HG03159 (cell line): ENCODE measurements at regions not wholly inside any gene's neighbourhood (a gene's known extent, or its start where the extent isn't known, plus 50 kb on each side); places are given as distances from the start of the nearest gene placed in this dataset.
A peak's percentile ranks its signal among the peaks of the same experiment; 100 is the strongest.
"Not testable (repeated sequence)": the region's sequence is repeated elsewhere in the genome, so short reads cannot be mapped to it uniquely, and the experiment has no call there.

Experiments used
- ATAC-seq: cut with Tn5 transposase; IDR thresholded peaks from one replicate; pipeline ENCODE4 v1.9.1; 2021; ENCODE audit warnings: mild to moderate bottlenecking, moderate library complexity; ENCODE audit not compliant: unreplicated experiment

DNA sequence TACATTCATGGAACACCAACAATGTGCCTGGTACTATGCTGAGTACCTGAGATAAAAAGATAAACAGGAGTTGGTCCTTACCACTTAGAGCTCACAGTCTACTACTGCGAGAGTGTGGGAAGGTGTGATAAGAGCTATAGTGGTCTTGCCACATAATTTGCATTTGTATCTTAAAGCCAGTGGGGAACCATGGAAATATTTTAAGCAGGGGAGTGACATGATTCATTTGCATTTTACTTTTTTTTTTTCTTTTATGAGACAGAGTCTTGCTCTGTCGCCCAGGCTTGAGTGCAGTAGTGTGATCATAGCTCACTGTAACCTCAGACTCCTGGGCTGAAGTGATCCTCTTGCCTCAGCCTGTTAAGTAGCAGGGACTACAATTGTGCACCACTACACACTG lies 53.6 kb downstream of the SRGAP2 start:
- ATAC-seq: peak; percentile 87

DNA sequence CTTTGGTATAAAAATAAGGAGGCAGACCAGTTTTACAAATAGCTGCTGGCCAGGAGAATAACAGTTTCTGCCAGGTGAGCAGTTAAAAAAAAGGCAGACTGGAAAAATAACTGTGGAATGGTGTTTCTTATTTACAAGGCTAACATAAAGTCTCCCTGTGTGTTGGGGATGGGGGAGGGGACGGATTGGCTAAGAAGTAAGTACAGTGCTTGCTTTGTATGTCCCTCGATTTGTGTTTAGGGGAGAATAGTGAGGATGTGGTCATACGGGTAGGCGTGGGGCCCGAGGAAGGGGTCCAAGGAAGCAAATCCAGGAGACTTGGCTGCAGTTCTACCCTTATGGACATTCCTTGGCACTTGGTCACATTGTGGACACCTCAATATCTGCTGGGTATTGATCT lies 58.1 kb downstream of the SRGAP2 start:
- ATAC-seq: not testable (repeated sequence)

DNA sequence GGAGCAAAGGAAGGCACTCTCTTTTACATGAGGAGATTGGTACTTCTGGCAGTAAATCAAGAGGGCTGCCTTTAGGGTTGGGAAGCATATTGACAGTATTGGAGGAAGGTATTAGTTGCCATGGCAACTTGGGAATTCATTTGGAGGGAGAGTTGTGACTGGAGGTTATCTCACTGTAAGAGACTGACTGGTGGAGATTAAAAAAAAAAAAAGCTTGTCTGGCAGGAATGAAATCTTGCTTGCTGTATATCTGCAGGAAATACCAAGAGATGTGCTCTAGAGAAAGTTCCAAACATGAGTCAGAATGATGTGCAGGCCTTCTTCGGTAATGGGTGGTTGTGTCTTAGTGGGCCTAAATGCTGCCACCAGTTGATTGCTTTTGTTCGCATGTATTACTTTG lies 59.1 kb downstream of the SRGAP2 start:
- not testable (repeated sequence) for ATAC-seq

GRCh38 chr1:206264916-206265315 lies 61.6 kb downstream of the SRGAP2 start:
- ATAC-seq: not testable (repeated sequence)

- not testable (repeated sequence) for ATAC-seq
Measured at GRCh38 chr1:206271153-206271552, 67.8 kb downstream of the SRGAP2 start.

DNA sequence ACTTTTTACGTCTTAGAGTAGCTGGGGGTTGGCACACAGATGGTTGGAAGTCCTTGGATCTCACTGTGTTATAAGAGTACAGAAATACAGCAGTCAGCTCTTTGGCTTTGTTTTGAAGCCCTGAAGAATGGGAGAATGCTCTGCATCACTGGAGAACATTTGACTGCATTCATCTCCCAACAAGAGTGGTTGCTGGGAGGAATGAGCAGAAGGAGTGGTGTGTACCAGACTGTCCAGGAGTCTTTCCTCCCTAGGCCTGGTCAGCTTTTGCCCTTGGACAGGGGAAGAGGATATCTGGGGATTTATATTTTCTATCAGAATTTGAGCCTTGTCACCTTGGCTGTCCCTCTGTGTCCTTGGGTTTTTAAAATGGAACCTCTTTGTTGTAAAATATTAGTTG lies 69.8 kb downstream of the SRGAP2 start:
- ATAC-seq: not testable (repeated sequence)

DNA sequence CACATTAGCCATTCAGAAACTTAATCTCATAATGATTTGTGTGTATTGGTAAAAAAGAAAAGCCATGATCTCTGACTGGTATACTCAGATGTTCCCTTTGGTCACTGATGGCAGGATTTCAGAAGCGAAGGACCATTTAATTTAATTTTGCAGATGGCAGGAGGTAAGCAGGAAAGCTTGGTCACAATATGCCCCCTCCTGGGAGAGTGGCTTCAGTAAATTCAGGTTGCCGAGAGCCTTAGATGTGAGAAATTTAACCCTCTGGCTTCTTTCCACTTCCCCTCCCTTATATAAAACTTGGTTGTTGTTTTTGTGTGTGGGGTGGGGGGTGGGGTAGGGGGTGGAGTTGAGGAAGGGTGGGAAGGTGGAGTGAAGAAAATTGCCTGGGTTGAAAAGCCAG lies 72.8 kb downstream of the SRGAP2 start:
- not testable (repeated sequence) for ATAC-seq

- not testable (repeated sequence) for ATAC-seq
Measured at GRCh38 chr1:206278683-206279082, 75.3 kb downstream of the SRGAP2 start.

- ATAC-seq: not testable (repeated sequence)
Measured at GRCh38 chr1:206280683-206281082, 77.3 kb downstream of the SRGAP2 start.

GRCh38 chr1:206281912-206282654 lies 78.7 kb downstream of the SRGAP2 start:
- peak; percentile 72 for ATAC-seq

DNA sequence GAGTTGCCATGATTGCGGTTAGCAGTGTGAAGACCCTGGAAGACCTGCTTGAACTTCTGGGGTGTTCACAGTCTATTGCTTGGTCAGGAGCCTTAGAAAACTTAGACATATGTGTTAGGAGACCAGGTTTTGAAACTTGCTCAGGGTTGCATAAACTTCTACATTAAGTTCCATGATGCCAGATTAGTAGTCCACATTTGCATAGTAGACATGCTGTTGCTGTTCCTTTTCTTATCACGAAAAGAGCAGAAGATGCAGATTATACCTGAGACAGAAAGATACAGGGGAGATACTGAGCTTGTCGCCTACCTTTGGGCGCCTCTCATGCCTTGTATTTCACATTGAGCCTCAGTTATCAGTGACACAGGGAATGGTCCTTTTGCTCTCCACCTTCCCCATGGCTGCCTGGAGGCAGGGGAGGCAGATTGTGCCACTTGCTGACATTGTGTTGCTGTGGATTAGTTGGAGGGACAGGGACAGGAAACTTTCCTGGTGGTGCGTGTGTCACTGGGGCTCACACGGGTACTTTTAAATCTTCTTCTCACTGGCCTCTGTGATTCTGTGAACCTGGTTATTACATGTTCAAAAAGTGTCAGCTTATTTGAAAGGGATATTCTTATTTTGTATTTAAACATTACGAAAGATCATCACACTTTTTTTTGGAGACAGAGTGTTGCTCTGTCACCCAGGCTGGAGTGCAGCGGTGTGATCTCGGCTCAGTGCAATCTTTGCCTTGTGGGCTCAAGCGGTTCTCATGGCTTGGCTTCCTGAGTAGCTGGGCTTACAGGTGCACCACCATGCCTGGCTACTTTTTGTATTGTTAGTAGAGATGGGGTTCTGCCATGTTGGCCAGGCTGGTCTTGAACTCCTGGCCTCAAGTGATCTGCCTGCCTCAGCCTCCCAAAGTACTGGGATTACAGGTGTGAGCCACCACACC lies 82.0 kb downstream of the SRGAP2 start:
- not testable (repeated sequence) for ATAC-seq

- not testable (repeated sequence) for ATAC-seq
Measured at GRCh38 chr1:206287759-206288158, 84.4 kb downstream of the SRGAP2 start.

DNA sequence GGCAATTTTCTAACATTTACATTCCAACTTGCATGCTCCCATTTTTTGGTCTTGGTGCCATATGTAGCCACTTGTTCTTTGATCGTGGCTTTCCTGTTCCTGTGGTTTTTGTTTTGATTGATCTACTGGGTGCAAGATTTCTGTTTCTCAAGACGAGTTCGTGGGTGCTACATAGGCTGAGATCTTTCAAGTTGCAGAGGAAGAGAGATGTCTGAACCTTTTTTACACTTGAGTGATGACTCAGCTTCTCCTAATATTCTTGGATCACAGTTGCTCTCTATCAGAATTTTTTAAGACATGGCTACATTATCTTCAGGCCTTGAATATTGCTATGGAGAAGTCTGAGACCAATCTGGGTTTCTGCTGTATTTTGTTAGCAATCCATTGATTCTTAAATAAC lies 85.1 kb downstream of the SRGAP2 start:
- not testable (repeated sequence) for ATAC-seq

- not testable (repeated sequence) for ATAC-seq
Measured at GRCh38 chr1:206297145-206298031, 94.0 kb downstream of the SRGAP2 start.

- ATAC-seq: not testable (repeated sequence)
Measured at GRCh38 chr1:206298032-206298392, 94.7 kb downstream of the SRGAP2 start.

GRCh38 chr1:206299181-206299791 lies 95.9 kb downstream of the SRGAP2 start:
- ATAC-seq: not testable (repeated sequence)

DNA sequence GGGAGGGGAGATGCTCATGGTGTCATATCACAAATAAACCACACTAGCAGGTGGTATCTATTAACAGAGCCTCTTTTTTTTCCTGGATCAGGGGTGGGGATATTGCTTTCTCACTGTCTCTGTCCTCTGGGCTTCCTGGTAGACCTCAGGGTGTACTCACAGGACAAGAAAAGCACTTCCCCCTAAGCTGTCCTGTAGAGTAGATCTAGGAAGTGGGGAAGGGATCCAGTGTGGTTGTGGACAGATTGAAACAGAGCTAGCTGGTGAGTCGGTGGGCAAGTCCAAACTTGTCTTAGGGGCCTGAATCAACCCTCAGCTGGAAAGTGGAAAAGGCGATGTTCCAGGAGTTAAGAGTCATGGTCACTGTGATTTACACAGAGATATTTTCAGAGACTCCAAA lies 96.6 kb downstream of the SRGAP2 start:
- not testable (repeated sequence) for ATAC-seq

GRCh38 chr1:206302056-206302455 lies 98.7 kb downstream of the SRGAP2 start:
- not testable (repeated sequence) for ATAC-seq

DNA sequence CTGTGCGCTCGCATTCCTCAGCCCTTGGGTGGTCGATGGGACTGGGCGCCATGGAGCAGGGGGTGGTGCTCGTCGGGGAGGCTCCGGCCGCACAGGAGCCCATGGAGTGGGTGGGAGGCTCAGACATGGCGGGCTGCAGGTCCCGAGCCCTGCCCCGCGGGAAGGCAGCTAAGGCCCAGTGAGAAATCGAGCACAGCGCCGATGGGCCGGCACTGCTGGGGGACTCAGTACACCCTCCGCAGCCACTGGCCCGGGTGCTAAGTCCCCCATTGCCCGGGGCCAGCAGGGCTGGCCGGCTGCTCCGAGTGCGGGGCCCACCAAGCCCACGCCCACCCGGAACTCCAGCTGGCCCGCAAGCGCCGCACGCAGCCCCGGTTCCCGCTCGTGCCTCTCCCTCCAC lies 104.1 kb downstream of the SRGAP2 start:
- not testable (repeated sequence) for ATAC-seq

- ATAC-seq: not testable (repeated sequence)
Measured at GRCh38 chr1:206310948-206311347, 107.6 kb downstream of the SRGAP2 start.
